HepG2 (cell line): ENCODE measurements at regions not wholly inside any gene's neighbourhood (a gene's known extent, or its start where the extent isn't known, plus 50 kb on each side); places are given as distances from the start of the nearest gene placed in this dataset.

ENCODE experiments used
- ATAC-seq: fragments of 200-7000 bp; cut with Tn5 transposase; 3 replicates; pipeline ENCODE4 v1.9.1; 2020; ENCODE audit warnings: mild to moderate bottlenecking, moderate library complexity
- BruUV-seq: library from RNA; stranded (reverse); fragments of 400-500 nt; replicated peaks from 2 replicates; lab custom pipeline; 2021; lab: Mats Ljungman, UMichigan
- CTCF ChIA-PET: fragments of 300-600 bp; formaldehyde crosslinking; extraction: SDS; loops from one replicate; lab custom pipeline; 2021; ENCODE audit warnings: low total read pairs, inconsistent platforms, low intra/inter-chr PET ratio; lab: Yijun Ruan, JAX
- POLR2A ChIA-PET: fragments of 350-600 bp; sonication (Branson Sonifier 250); formaldehyde crosslinking; loops from one replicate; lab custom pipeline; 2020; ENCODE audit warnings: antibody characterized with exemption, inconsistent platforms; lab: Yijun Ruan, JAX
- DNase-seq: peaks from one replicate; pipeline ENCODE4 v3.0.0-alpha.2; 2015; ENCODE audit warnings: low spot score
- FAIRE-seq: peaks from 3 replicates; lab custom pipeline; 2011; peaks lifted over from hg19 to GRCh38; lab: Jason Lieb, UNC
- H2AFZ ChIP-seq: one replicate; pipeline ENCODE4 v1.6.1; 2011; ENCODE audit warnings: low read length, inconsistent platforms
- H3K27ac ChIP-seq: fragments of 300-600 bp; 3 replicates; pipeline ENCODE4 v1.8.0; 2011; ENCODE audit warnings: mixed run types, mild to moderate bottlenecking, mixed read lengths, low read length, inconsistent platforms; ENCODE audit not compliant: insufficient read depth; ENCODE audit errors: extremely low read length
- H3K27me3 ChIP-seq, 2 experiments: fragments of 200-600 bp in 1 of 2; 2 replicates in 1 of 2; 3 replicates in 1 of 2; pipeline versions ENCODE4 v1.6.0 to v1.8.0; 2011; ENCODE audit warnings: low read length in 2 of 2, mild to moderate bottlenecking in 2 of 2, moderate library complexity in 2 of 2, inconsistent platforms in 1 of 2; ENCODE audit not compliant: insufficient read depth in 2 of 2, control insufficient read depth in 1 of 2
- H3K36me3 ChIP-seq, 2 experiments: fragments of 200-600 bp in 1 of 2; replicated peaks in 1 of 2; 2 replicates in 1 of 2; 3 replicates in 1 of 2; pipeline versions ENCODE4 v1.5.1 to v1.8.0; 2011; ENCODE audit warnings: low read length in 2 of 2, inconsistent platforms in 1 of 2; ENCODE audit not compliant: insufficient read depth in 2 of 2, control insufficient read depth in 1 of 2
- H3K4me1 ChIP-seq: 2 replicates; pipeline ENCODE4 v1.5.1; 2012; ENCODE audit warnings: low read length, inconsistent platforms; ENCODE audit not compliant: insufficient read depth
- H3K4me2 ChIP-seq: 2 replicates; pipeline ENCODE4 v1.6.0; 2011; ENCODE audit warnings: low read depth, low read length, inconsistent platforms
- H3K4me3 ChIP-seq, 3 experiments: fragments of 200-600 bp in 1 of 3; sonication (generic), shearing (Covaris generic) in 1 of 3; replicated peaks in 1 of 3; 2 replicates each; pipeline ENCODE4 v1.5.1; 2011 to 2016; ENCODE audit warnings: low read length in 3 of 3, inconsistent platforms in 2 of 3, low read depth in 2 of 3, mild to moderate bottlenecking in 2 of 3, control low read depth in 1 of 3, mixed read lengths in 1 of 3; ENCODE audit not compliant: insufficient read depth in 1 of 3
- H3K79me2 ChIP-seq: one replicate; pipeline ENCODE4 v1.6.1; 2011; ENCODE audit warnings: low read length, inconsistent platforms; ENCODE audit not compliant: insufficient read depth
- H3K9ac ChIP-seq: 2 replicates; pipeline ENCODE4 v1.6.0; 2011; ENCODE audit warnings: mild to moderate bottlenecking, low read depth, low read length, inconsistent platforms; ENCODE audit not compliant: insufficient read depth
- H3K9me3 ChIP-seq: 2 replicates; pipeline ENCODE4 v1.5.1; 2012; ENCODE audit warnings: mild to moderate bottlenecking, low read length
- H4K20me1 ChIP-seq: 2 replicates; pipeline ENCODE4 v1.6.0; 2011; ENCODE audit warnings: inconsistent platforms, mild to moderate bottlenecking, low read length, moderate library complexity; ENCODE audit not compliant: insufficient read depth
- ATAD3A ChIP-seq: sonication (generic); formaldehyde crosslinking; IDR thresholded peaks from 2 replicates; pipeline ENCODE4 v1.4.0; 2020; ENCODE audit warnings: missing genetic modification reagents
- BCL6 ChIP-seq: IDR thresholded peaks from 2 replicates; pipeline ENCODE4 v1.6.1; 2016; ENCODE audit warnings: missing genetic modification reagents, missing compliant biosample characterization
- DNMT1 ChIP-seq: sonication (generic); formaldehyde crosslinking; IDR thresholded peaks from 2 replicates; pipeline ENCODE4 v1.5.1; 2020; ENCODE audit warnings: mild to moderate bottlenecking, missing genetic modification reagents
- KDM1A ChIP-seq: IDR thresholded peaks from 2 replicates; pipeline ENCODE4 v1.6.1; 2016; ENCODE audit warnings: missing compliant biosample characterization
- MATR3 ChIP-seq: sonication (generic); formaldehyde crosslinking; IDR thresholded peaks from 2 replicates; pipeline ENCODE4 v1.4.0; 2020; ENCODE audit warnings: missing genetic modification reagents
- POLR2A ChIP-seq, 2 experiments: IDR thresholded peaks; 2 replicates each; pipeline ENCODE4 v1.6.1; 2011; ENCODE audit warnings: low read depth in 2 of 2, low read length in 2 of 2, mild to moderate bottlenecking in 1 of 2, moderate library complexity in 1 of 2; ENCODE audit not compliant: insufficient read depth in 1 of 2
- SOX5 ChIP-seq: IDR thresholded peaks from 2 replicates; pipeline ENCODE4 v1.6.1; 2016; ENCODE audit warnings: borderline replicate concordance
- ZKSCAN5 ChIP-seq: sonication (generic); formaldehyde crosslinking; IDR thresholded peaks from 2 replicates; pipeline ENCODE4 v1.5.1; 2020; ENCODE audit warnings: mild to moderate bottlenecking, missing genetic modification reagents
- ZNF317 ChIP-seq: sonication (generic); formaldehyde crosslinking; IDR thresholded peaks from 2 replicates; pipeline ENCODE4 v1.5.0; 2020; ENCODE audit warnings: mild to moderate bottlenecking, missing genetic modification reagents
- ZNF326 ChIP-seq: sonication (generic); formaldehyde crosslinking; IDR thresholded peaks from 2 replicates; pipeline ENCODE4 v1.4.0; 2020; ENCODE audit warnings: missing genetic modification reagents, borderline replicate concordance
- ZNF329 ChIP-seq: sonication (generic); formaldehyde crosslinking; IDR thresholded peaks from 2 replicates; pipeline ENCODE4 v1.9.0; 2021; ENCODE audit warnings: low read depth, mild to moderate bottlenecking, missing genetic modification reagents
- ZNF441 ChIP-seq: sonication (generic); formaldehyde crosslinking; IDR thresholded peaks from 2 replicates; pipeline ENCODE4 v1.7.0; 2021; ENCODE audit warnings: missing genetic modification reagents, borderline replicate concordance
- ZNF780A ChIP-seq: sonication (generic); formaldehyde crosslinking; IDR thresholded peaks from 2 replicates; pipeline ENCODE4 v1.8.0; 2022; ENCODE audit warnings: mild to moderate bottlenecking, missing genetic modification reagents, moderate library complexity
- ZSCAN25 ChIP-seq: sonication (generic); formaldehyde crosslinking; IDR thresholded peaks from 2 replicates; pipeline ENCODE4 v1.8.0; 2022; ENCODE audit warnings: mild to moderate bottlenecking, missing genetic modification reagents
- WGBS: methylation state at CpG from one replicate; pipeline ENCODE4 v1.1.6; 2017; ENCODE audit warnings: low lambda C conversion rate; 5-methylcytosine and 5-hydroxymethylcytosine counted together
- in situ Hi-C: cut with HindIII; loops from 2 replicates; pipeline ENCODE4 v1.10.0; 2017; ENCODE audit warnings: low pct_unique_long_range_greater_than_20kb; ENCODE audit not compliant: extremely low pct_ligation_motif_present
- intact Hi-C: fragments of 100-400 bp; cut with micrococcal nuclease; formaldehyde crosslinking; loops from one replicate; pipeline ENCODE4 v1.10.0; 2022; ENCODE audit not compliant: unreplicated experiment
- TF ChIP-seq, protein P1 (sequence below): sonication (generic); formaldehyde crosslinking; IDR thresholded peaks from 2 replicates; pipeline ENCODE4 v1.5.0; 2020; ENCODE audit warnings: missing genetic modification reagents
- TF ChIP-seq, protein P2 (sequence below): sonication (generic); formaldehyde crosslinking; IDR thresholded peaks from 2 replicates; pipeline ENCODE4 v1.5.0; 2020; ENCODE audit warnings: missing genetic modification reagents
- TF ChIP-seq, protein P3 (sequence below), 2 experiments: sonication (generic) in 1 of 2; formaldehyde crosslinking in 1 of 2; IDR thresholded peaks; 2 replicates each; pipeline versions ENCODE4 v1.4.0 to v1.6.1; 2018 to 2020; ENCODE audit warnings: missing genetic modification reagents in 2 of 2, borderline replicate concordance in 1 of 2, low read depth in 1 of 2, mild to moderate bottlenecking in 1 of 2, missing biosample characterization in 1 of 2

DNA sequence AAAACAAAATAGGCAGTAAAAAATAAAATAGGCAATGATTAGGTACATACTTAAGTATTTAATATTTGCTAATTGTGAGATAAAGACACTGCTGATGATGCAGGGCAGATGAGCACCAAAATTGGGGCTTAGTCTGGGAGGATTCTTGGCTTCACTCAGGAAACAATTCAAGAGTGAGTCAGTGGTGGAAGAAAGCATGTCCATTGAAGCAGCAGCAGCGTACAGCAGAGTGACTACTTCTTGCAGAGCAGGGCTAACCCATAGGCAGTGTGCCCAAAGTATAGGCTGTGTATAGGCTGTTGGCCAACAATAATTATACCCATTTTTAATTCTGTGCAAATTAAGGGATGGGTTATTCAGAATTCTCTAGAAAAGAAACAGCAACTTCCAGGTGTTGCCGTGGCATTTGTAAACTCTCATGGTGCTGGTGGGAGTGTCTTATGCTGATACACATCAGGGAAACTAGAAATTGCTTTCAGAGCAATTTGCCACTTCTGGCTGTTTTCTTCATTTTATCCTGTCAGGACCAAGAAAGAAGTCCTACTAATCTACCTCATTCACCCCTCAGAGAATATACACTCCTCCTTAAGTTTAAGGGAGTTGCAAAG lies 317.3 kb upstream of the NAALADL2 start:
- ChIA-PET POLR2A (no interaction called here), CTCF (no interaction called here)
- H3K4me1 ChIP-seq: no peaks in the 10 kb centered on the region
- no peak overlapping the region for H3K27ac ChIP-seq
- H4K20me1 ChIP-seq: no peaks in the 10 kb centered on the region
- WGBS: 69% methylated on average over 1 of the region's 2 CpGs
- H3K36me3 ChIP-seq: no peaks in the 10 kb centered on the region
- no TSS peak for BruUV-seq
- no peak overlapping the region for H2AFZ ChIP-seq
- no peaks in the 10 kb centered on the region for H3K9me3 ChIP-seq
- no peaks in the 10 kb centered on the region for H3K79me2 ChIP-seq
- H3K27me3 ChIP-seq: no peaks in the 10 kb centered on the region
- ATAC-seq: no peak
- in situ Hi-C loops (no loop called here), intact Hi-C loops (no loop called here)
- FAIRE-seq: no peak
- no peak overlapping the region for H3K4me2 ChIP-seq
- TF ChIP-seq, protein P1, sequence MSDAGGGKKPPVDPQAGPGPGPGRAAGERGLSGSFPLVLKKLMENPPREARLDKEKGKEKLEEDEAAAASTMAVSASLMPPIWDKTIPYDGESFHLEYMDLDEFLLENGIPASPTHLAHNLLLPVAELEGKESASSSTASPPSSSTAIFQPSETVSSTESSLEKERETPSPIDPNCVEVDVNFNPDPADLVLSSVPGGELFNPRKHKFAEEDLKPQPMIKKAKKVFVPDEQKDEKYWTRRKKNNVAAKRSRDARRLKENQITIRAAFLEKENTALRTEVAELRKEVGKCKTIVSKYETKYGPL (CRISPR knock-in tag): no peak
- TF ChIP-seq POLR2A (IDR thresholded peaks at IDR 0.05; ENCODE audit: insufficient read depth in 1 of 2, low read depth in 2 of 2, low read length in 2 of 2) (no peak), ZNF317 (CRISPR knock-in tag) (no peak), KDM1A (CRISPR knock-in tag) (no peak), ATAD3A (CRISPR knock-in tag) (no peak), BCL6 (no peak)
- TF ChIP-seq, protein P2, sequence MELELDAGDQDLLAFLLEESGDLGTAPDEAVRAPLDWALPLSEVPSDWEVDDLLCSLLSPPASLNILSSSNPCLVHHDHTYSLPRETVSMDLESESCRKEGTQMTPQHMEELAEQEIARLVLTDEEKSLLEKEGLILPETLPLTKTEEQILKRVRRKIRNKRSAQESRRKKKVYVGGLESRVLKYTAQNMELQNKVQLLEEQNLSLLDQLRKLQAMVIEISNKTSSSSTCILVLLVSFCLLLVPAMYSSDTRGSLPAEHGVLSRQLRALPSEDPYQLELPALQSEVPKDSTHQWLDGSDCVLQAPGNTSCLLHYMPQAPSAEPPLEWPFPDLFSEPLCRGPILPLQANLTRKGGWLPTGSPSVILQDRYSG: no peak
- no peak overlapping the region for H3K4me3 ChIP-seq
- no peak for DNase-seq
- H3K9ac ChIP-seq: no peak overlapping the region

DNA sequence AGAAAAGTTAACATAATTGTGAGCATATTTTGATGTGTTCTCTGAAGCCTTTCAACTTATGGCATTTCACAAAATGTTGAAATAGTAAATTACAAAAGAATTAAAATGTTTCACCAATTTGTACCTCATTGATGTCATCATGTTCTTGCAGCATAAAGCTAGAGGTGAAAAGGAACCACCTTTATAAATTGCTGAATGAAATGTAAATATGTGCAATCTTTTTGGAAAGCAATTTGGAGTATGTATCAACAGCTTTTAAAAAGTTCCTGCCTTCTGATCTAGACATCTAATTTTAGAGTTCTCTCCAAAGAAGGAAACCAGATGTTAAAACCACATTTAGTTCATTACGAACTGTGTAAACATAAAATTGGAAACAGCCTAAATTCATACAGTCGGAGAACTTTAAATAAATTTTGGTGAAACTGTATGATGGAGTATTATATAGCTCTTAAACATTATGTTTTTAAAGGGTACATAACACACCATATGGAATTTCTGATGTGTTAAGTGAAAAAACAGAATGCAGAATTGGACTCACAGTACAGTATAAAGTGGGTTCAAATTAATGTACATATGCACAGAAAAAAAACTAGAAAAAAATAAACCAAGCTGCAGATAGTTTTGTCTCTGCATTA lies 311.2 kb upstream of the NAALADL2 start:
- Histone ChIP-seq H2AFZ (no peak overlapping the region), H3K4me2 (no peak overlapping the region), H3K4me3 (no peak overlapping the region), H3K9me3 (no peaks in the 10 kb centered on the region), H3K27me3 (no peaks in the 10 kb centered on the region; a peak in 1 of 5 replicates), H3K36me3 (no peaks in the 10 kb centered on the region), H3K79me2 (no peaks in the 10 kb centered on the region), H3K9ac (no peak overlapping the region), H4K20me1 (no peaks in the 10 kb centered on the region), H3K27ac (no peak overlapping the region), H3K4me1 (no peaks in the 10 kb centered on the region)
- FAIRE-seq (no peak), DNase-seq (no peak), ATAC-seq (no peak)
- whole genome bisulfite sequencing: 35% methylated on average over 2 of the region's 2 CpGs
- intact Hi-C loops (no loop called here), in situ Hi-C loops (no loop called here)
- ChIA-PET CTCF (no interaction called here), POLR2A (no interaction called here)
- no TSS peak for BruUV-seq
- TF ChIP-seq ZNF326 (CRISPR knock-in tag) (no peak), ZKSCAN5 (no peak), SOX5 (CRISPR knock-in tag) (no peak), ZNF329 (no peak), MATR3 (no peak), ZSCAN25 (CRISPR knock-in tag) (no peak), DNMT1 (CRISPR knock-in tag) (no peak), ZNF441 (CRISPR knock-in tag) (no peak), ZNF780A (CRISPR knock-in tag) (no peak)
- TF ChIP-seq, protein P3, sequence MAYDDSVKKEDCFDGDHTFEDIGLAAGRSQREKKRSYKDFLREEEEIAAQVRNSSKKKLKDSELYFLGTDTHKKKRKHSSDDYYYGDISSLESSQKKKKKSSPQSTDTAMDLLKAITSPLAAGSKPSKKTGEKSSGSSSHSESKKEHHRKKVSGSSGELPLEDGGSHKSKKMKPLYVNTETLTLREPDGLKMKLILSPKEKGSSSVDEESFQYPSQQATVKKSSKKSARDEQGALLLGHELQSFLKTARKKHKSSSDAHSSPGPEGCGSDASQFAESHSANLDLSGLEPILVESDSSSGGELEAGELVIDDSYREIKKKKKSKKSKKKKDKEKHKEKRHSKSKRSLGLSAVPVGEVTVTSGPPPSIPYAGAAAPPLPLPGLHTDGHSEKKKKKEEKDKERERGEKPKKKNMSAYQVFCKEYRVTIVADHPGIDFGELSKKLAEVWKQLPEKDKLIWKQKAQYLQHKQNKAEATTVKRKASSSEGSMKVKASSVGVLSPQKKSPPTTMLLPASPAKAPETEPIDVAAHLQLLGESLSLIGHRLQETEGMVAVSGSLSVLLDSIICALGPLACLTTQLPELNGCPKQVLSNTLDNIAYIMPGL (CRISPR knock-in tag; IDR thresholded peaks at IDR 0.05; ENCODE audit: borderline replicate concordance in 1 of 2, low read depth in 1 of 2): no peak
